SU-DHL-6 (cell line): ENCODE measurements at regions not wholly inside any gene's neighbourhood (a gene's known extent, or its start where the extent isn't known, plus 50 kb on each side); places are given as distances from the start of the nearest gene placed in this dataset.

Experiments
- CTCF ChIP-seq: fragments of 200-600 bp; sonication (generic); IDR thresholded peaks from one replicate; pipeline ENCODE4 v1.5.1; 2017; ENCODE audit warnings: antibody characterized with exemption, mild to moderate bottlenecking, low read length, moderate library complexity; ENCODE audit not compliant: insufficient read depth, poor library complexity, severe bottlenecking
- EZH2phosphoT487 ChIP-seq: fragments of 200-600 bp; sonication (generic), shearing (Covaris generic); conservative IDR thresholded peaks from 2 replicates; pipeline ENCODE4 v1.6.1; 2018; ENCODE audit warnings: mild to moderate bottlenecking, antibody characterized with exemption, low read length, moderate library complexity, mixed read lengths

- TF ChIP-seq CTCF (no peak), EZH2phosphoT487 (no peak)
Observed at GRCh38 chr22:27513021-27513420, 288.5 kb downstream of the MN1 start.
